GM19395 (cell line): ENCODE measurements at regions not wholly inside any gene's neighbourhood (a gene's known extent, or its start where the extent isn't known, plus 50 kb on each side); places are given as distances from the start of the nearest gene placed in this dataset.
"Not testable (repeated sequence)": the region's sequence is repeated elsewhere in the genome, so short reads cannot be mapped to it uniquely, and the experiment has no call there.

ENCODE experiments used
- ATAC-seq: cut with Tn5 transposase; IDR thresholded peaks from one replicate; pipeline ENCODE4 v1.9.1; 2021; ENCODE audit warnings: mild to moderate bottlenecking, moderate library complexity; ENCODE audit not compliant: unreplicated experiment

DNA sequence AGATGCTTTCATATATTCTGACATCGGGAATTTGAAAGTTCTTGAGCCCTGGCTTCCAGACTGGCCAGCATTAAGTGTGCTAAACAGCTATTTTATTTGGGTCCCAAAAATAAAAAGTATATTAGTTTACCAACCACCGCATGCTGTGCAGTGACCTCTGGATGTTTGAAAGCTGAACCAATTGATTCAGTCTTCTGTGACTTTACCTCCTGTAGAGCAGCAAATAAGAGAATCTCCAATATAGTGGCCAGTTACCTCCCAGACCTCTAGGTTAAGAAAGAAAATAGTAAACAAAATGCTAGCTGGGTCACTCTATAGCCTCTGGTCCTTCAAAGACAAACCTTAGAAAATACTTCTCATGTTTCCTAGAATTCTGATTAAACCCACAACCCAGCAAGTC lies 424.6 kb upstream of the NFE2L3 start:
- ATAC-seq = no peak

DNA sequence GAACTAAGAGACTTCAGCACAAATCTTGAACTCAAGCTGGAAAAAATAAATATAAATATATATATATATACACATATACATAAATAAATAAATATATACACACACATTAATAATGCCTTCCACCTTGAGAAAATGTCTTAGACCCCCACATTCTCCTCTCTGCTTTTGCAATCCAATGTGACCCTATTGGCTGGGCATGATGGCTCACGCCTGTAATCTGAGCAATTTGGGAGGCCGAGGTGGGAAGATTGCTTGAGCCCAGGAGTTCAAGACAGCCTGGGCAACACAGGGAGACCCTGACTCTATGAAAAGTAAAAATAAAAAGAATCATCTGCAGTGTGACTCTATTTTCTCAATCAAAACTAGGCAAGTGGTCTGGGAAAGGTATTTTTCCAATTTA lies 424.1 kb upstream of the NFE2L3 start:
- ATAC-seq = no peak

DNA sequence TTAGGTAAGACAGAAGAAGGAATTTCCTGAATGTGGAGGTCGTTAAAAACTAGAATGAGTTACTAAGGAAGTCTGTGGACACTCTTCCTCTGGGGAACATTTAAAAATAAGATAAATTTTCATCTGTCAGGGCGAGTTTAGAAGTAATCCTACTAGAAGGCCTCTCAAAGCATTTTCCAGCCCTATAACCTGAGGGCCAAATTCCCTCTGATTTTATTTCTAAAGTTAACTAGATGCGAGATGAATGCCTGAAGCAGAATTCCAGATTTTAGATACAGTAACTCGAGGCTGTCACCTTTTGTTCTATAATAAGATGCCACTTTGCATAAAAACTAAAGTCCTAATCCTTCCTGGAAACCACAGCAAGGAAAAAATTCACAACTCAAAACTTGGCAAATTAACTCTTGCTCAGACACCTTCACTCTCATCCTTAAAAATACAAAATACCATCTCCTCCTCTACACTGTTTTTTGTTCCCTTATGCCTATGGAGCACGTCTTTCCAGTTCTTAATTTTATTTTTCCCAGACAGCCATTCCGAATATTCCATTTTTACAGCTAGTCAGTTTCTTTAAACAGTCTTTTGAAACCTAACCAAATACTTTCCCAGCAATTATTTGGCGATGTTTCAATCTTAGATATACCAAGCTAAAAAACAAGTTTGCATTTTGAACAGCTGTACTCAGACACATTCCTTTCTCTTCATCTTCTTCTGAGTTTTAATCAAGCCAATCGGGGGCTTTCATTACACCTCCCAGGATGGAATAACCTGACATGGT lies 420.7 kb upstream of the NFE2L3 start:
- ATAC-seq = no peak

DNA sequence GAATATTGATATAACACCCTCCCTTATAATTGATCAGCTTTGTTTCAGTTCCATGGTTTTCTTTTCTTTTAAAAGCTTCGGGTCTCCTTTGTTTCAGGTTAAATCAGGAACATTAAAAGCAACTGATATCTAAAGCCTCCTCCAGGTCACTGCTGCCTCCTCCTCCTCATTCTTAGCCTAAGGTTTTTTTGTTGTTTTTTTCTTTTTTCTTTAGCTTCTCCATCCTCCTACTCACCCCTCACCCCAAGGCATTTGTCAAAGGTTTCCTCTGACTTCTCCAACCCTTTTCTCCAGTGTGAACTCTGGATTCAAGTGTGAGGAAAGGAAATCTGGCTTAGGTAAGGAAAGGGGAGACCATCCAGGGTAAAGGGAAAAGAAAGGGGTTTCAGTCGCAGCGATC lies 420.2 kb upstream of the NFE2L3 start:
- no peak for ATAC-seq

DNA sequence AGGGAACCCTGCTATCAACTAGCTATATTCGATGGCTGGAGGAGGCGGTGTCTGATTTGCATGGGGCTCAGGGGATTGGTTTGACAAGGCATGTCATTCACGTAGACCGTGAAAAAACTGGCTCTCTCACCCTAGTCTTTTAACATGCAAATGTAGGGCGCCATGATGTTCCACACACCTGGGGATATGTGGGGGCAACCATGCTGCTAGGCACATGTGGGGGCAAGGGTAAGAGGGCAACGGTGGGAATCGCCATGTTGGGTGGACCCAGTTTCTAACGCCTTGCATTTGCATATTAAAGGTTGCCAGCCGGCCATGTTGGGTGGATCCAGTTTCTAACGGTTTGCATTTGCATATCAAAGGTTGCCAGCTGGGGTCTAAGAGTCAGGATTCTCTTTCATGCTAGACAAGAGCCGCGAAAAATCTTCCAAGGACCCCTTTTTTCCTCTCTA lies 419.2 kb upstream of the NFE2L3 start:
- ATAC-seq = no peak

DNA sequence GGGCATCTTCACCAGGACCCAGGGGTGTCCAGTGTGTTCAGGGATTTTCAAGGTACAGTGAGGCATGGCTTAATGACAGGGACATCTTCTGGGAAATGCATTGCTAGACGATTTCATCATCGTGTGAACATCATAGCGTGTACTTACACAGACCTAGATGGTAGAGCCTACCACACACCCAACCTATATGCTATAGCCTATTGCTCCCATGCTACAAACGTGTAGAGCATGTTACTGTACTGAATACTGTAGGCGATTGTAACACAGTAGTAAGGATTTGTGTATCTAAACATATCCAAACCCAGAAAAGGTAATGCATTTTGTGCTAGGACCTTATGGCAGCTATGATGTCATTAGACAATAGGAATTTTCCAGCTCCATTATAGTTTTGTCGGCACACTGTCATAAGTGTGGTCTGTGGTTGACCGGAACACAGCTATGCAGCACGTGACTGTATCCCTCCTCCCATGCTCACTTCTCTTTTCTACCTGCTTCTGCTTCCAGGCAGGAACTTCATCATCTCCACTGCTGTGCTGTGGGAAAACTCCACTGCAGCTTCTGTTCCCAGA lies 416.2 kb upstream of the NFE2L3 start:
- ATAC-seq = no peak

DNA sequence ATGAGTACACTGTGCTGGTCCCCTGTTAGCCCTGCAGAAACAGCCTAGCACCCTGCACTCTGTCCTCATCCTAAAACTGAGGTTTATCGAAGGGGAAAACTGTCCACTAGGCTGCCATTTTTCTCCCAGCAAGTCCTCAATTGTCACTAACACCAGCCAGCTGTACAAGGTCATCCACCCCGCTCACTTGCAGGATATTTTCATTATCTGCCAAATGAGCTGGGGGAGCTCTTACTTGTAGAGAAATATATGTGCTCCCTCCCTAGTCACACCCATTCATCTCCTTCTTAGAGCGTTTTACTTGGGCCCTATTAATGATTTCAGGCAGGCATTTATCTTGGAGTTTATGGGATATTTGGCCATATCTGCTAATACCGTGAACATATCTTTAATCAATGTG lies 413.5 kb upstream of the NFE2L3 start:
- no peak for ATAC-seq

DNA sequence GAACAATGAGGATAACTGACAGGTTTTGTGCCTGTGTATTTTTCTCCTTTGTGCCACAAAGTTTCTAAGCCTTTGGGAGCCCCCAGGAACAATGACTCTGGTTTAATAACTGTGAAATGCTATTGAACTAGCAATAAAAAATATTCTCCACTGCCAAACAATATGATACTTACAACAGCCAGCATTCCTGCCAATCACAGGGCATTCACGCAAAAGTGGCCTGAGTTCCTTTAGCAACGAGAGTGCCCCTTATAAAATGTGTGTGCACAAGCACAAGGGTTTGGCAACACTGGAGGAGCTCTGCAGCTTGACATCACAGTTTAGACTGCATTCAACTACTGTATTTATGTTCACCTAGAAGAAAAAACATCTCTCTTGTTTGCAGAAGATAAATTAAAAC lies 412.9 kb upstream of the NFE2L3 start:
- ATAC-seq = no peak

DNA sequence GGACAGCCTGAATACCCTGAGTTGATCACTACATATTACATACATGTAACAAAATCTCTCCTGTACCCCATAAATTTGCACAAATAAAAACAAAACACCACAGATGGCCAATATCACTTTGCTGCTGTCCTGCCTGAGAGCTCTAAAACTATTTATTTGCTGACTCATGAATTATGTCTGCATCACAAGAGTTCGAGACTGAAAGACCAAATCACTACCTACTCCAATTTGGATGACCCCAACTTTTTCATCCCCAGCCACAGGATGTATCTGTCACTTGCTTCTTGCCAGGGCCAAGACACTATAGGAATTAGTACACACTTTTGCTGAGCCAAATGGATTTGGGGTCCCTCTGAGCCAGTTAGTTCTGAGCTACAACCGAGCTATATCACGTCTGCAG lies 409.7 kb upstream of the NFE2L3 start:
- no peak for ATAC-seq

DNA sequence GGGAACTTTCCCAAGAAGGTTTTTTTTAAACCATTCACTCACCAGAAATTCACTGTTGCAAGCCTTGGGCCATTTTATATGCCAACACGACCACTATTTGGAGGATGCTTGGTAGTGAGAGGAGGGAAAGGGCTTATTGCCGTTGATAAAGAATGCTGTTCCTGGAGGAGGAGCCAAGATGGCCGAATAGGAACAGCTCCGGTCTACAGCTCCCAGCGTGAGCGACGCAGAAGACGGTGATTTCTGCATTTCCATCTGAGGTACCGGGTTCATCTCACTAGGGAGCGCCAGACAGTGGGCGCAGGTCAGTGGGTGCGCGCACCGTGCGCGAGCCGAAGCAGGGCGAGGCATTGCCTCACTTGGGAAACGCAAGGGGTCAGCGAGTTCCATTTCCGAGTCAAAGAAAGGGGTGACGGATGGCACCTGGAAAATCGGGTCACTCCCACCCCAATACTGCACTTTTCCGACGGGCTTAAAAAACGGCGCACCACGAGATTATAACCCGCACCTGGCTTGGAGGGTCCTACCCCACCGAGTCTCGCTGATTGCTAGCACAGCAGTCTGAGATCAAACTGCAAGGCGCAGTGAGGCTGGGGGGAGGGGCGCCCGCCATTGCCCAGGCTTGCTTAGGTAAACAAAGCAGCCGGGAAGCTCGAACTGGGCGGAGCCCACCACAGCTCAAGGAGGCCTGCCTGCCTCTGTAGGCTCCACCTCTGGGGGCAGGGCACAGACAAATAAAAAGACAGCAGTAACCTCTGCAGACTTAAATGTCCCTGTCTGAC lies 408.1 kb upstream of the NFE2L3 start:
- ATAC-seq = not testable (repeated sequence)

DNA sequence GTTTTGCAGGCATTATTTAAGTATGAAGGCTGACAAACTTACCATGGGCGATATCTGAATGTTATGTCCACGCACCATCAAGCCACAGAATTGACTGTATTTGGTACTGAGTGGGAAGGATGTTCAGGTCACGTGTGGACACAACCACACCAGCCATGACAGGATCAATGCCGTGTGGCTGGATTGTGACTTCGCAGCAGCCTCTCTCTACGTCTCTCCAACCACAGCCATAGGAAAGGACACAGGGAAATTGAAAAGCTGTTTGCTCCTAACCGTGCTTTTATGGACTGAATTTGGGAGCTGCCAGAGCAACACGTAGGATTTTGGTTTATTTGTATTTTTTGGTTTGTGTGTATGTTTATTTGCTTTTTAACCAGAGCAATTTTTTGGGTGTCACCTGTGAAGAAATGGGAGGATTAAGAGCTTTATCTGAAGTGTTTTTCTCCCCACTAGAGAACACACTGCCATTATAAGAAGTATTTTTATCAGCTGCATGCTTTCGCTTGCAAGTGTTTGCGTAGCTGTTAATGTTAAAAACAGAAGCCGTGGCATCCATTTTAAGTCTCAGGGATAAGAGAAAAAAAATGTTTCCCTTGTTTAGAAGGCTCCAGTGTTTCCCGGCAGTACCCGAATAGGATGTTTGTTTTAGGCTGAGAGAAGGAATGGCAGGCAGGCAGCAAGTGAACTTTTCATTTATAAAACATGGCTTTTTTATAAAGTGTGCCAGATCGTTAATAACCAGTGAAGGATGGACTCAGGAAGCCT lies 401.1 kb upstream of the NFE2L3 start:
- no peak for ATAC-seq

DNA sequence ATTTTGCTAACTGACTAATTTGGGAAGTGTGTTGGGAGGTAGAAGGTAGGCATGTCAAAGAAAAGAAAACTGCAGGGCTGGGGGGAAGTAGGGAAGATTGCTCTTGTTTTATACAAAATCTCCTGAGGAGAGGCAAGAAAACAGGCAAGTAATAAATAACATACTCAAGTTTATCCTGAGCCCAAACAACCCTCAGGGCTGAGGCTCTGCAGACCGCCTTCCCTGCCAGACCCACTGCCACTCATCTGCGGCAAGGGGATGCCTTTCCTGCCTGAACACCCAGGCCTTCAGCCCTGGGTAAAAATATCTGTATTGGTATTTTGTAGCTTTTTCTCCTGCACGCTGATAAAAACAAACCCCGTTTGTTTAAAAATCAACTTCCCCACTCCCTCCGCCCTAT lies 399.8 kb upstream of the NFE2L3 start:
- ATAC-seq = no peak

DNA sequence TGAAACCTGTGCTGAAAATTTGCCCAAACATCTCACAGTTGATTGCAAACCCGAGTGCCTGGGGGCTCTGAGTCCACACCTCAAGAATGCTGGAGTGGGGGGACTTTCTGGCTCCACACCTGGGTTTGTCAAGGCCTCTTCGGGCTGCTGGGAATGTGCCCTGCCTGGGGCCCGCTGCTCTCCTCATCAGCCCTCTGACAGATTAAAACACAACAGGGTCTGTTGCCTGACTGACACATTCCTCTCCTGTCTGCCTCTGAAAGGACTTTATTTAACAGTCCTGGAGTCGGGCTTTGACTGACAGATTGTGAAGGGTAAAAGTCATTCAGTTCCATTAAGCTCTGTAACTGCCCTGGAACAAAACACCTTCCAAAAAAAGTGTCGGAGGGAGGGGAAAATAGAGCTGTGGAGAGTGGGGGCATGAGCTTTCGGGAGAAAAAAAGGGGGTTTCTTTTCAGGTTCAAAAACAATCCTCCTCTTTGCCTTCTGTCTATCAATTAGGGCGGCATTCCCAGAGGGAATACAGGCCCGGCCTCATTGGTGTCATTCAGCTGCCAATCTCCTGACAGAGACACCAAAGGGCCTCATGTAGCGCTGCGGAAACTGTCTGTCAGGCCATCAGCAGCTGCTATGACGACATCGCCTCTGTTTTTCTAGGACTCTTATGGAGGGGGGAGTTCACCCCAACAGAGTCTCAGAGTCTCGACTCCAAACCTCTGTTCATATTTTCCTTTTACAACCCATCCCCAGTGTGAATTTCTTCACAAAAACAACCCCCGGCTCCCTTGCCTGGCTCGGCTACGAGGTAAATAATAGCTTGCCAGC lies 398.8 kb upstream of the NFE2L3 start:
- ATAC-seq = no peak

DNA sequence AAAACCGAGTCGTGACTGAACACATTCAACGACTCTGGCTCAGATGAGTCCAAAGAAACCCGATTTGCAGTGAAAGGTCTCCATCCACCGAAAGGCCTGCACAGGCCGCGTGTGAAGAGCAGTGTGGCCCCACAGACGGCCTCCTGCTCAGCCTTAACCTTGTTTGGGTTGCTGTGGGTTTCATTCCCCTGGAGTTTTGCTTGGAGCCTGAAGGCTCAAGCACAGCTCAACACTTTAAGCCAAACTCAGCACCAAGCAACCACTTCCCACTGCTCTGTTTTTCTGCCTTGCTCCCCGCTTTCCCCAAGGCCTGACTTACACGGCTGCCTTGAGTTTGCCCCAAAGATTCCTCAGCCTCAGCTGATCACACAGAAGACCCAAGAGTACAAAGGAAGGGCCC lies 398.2 kb upstream of the NFE2L3 start:
- no peak for ATAC-seq

DNA sequence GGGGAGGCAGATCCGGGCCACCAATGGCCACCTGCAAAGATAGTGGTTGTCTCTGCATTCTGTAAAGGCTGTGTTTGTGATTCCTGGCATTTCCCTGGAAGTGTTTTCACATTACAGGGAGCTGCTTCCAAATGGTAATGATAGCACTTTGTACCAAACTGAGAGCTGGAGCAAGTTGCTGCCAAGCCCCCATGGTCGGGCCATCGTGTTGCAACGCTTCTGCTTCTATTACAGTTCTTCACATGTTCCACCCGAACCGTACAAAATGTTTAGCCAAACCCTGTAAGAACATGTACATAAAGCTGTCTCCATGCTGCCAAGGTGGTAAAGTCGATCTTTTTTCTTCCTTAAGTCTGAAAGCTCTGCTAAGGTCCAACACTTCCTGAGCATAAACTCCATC lies 397.7 kb upstream of the NFE2L3 start:
- ATAC-seq = no peak

DNA sequence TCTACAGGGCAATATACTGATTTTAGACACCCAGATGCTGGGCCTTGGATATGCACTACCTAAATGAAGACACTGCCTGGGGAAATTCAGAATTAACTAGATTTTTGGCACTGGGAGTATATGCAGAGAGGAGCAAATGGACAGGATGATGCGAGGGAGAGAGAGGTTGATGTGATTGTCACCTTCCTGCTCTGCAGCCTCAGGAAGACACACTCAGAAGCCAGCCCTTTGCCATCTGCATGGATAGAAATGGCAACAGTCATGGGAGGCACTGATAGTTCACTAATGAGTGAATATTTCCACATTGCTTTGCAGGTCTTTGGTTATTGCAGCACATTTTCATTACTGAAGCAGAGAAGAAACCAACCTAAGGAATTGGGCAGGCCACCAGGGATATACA lies 397.2 kb upstream of the NFE2L3 start:
- ATAC-seq = no peak

DNA sequence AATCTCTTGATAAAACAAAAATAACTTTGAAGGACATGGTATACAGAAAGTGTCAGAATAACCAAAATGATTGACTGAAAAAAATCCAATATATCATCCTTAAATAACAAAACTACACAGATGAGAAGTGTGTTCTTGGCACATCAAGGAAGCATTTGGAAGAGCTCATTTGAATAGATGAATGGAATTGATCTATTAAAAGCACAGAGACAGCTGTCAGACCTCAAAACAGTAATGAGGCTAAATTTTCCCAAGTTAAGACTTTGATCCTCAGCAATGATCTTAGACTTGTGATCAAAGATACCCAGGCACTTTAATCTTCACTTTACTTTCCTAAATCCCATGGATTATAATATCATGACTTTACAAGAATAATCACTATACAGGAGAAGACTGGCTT lies 395.4 kb upstream of the NFE2L3 start:
- no peak for ATAC-seq

DNA sequence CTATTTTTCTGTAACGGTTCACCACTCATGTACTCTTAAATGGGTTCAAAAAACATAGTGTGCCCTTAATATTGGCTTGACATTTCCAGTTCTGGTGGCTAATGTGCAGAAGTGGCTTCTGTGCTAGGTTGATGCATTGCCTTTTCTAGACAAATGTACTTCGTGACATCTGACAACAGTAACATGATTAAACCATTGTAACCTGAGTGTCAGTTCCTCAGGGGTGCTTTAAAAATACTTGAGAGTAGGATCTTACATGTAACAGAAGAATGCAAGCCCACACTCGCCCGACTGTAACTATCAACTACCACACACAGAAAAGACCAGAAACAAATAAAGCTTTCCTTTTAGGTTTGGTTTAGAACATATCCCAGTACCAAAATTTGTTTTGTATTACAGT lies 393.4 kb upstream of the NFE2L3 start:
- no peak for ATAC-seq

DNA sequence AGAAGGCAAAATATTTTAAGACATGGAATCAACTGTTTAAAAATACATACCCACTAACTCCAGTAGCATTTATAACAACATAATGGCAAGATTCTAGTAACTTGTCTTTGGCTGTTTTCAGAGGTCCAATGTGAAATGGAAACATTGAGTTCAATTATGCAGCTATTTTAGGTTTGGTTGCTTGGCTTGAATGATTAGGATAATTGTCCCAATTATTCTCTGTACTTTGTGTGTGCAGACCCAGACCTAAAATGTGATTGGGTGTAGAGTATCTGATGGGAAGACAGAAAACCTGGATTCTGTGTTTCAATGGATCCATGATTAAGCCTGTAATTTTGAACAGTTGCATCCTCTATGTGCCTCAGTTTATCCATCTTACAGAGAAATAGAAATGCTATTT lies 392.7 kb upstream of the NFE2L3 start:
- no peak for ATAC-seq

DNA sequence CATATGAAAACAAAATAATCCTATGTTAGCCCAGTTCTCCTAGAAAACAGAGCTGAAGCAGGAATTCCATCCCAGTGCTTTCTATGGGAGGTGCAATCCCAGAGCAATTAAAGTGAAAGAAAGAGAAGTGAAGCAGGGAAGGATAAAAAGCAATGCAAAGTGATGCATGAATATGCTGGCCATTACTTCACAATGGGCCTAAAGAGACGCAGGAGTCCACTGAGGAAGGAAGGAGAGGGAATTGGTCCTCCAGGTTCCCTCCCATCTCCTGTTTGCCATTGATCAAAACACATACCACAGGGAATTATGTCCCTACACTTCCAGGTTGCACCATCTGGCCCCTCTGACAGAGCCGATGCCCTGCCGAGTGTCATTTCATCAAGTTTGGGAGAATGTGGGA lies 392.2 kb upstream of the NFE2L3 start:
- no peak for ATAC-seq
